Islet of Langerhans (tissue), 1 donor: ENCODE measurements at regions not wholly inside any gene's neighbourhood (a gene's known extent, or its start where the extent isn't known, plus 50 kb on each side); places are given as distances from the start of the nearest gene placed in this dataset.
"Not testable (repeated sequence)": the region's sequence is repeated elsewhere in the genome, so short reads cannot be mapped to it uniquely, and the experiment has no call there.

Source experiments
- FAIRE-seq: peaks from one replicate; lab custom pipeline; 2011; peaks lifted over from hg19 to GRCh38; lab: Jason Lieb, UNC

DNA sequence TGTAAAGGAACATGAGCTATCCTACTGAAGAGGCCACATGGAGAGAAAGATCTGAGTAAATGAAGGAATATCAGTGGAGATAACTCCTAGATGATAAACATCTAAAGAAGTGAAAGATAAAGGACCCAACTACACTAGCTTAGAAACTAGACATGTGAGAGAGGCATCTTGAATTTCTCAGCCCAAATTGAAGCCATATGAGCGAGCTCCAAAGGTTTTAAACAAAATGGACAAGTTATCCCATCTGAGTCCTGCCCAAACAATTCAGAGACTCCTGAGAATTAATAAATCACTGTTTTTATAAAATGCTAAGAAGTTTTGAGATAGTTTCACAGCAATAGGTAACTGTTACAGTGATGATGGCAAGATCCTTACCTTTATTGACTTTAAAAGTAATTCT lies 438.9 kb downstream of the NAV3 start:
- no peak for FAIRE-seq

DNA sequence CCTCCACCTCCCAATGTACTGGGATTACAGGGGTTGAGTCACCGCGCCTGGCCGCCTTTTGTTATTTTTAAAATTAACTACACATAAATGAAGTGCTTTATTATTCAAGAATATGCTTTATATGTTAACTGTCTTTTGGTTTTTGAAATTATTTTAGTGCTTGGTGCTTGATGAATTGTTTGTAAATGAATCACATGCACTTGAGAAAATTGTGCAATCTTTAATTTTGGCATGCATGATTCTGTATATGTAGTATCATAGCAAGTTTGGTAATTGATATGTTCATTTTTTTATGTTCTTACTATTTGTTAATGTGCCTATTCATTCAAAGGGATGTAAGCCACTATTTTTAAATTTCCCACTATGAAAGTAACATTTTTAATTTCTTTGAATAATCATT lies 440.9 kb downstream of the NAV3 start:
- FAIRE-seq: no peak

DNA sequence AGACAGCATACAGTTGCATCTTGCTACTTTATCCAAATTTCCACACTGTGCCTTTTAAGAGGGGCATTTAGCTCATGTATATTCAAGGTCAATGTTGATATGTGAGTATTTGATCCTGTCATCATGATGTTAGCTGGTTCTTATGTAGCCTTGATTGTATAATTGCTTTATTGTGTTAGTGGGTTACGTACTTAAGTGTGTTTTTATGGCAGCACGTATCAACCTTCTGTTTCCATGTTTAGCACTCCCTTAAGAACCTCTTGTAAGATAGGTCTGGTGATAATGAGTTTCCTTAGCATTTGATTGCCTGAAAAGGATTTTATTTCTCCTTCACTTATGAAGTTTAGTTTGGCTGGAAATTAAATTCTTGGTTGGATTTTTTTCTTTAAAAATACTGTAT lies 445.2 kb downstream of the NAV3 start:
- FAIRE-seq: no peak

DNA sequence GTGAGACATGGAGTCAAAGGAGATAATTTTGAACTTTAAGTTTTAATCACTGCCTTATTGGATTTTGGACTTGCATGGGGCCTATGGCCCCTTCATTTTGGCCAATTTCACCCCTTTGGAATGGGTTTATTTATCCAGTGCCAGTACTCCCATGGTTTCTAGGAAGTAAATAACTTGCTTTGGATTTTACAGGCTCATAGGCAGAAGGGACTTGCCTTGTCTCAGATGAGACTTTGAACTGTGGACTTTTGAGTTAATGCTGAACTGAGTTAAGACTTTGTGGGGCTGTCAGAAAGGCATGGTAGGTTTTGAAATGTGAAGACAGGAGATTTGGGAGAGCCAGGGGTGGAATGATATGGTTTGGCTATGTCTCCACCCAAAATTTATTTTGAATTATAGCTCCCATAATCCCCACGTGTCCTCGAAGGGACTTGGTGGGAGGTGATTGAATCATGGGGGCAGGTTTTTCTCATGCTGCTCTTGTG lies 448.1 kb downstream of the NAV3 start:
- FAIRE-seq: no peak

DNA sequence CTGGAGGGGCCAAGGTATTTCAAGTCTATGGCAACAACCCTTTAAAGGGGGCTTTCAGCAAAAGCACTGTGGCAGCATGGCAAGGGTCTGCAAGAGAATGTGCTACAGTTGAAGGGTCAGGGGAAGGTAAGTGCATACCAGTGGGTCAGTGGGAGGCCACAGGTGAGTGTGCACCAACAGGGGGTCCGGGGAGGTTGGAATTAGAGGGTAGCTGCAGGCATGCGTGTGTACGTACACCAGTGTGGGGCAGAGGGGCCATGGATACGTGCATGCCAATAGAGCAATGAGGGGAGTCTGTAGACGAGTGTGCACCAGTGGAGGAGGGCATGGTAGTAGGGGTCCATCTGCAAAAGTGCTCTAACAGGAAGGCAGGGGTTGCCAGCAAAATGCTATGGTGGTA lies 448.9 kb downstream of the NAV3 start:
- no peak for FAIRE-seq

DNA sequence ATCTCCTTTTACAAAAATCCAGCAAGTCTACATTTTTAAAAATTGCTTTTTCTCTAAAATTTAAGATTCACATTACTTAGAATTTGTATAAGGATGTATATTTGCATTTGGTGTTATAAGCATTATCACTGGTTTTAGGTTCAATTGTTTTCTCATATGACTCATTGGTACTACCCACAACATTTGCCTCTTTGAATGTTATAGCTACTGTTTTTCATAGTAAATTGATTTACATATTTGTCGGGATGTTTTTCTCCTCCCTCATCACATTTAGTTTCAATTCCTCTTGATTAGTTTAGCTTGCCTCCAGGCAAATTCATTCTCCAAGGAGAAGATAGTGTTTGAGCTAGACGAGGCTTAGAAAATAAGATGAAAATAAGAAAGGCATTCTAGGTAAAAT lies 450.4 kb downstream of the NAV3 start:
- FAIRE-seq: not testable (repeated sequence)

DNA sequence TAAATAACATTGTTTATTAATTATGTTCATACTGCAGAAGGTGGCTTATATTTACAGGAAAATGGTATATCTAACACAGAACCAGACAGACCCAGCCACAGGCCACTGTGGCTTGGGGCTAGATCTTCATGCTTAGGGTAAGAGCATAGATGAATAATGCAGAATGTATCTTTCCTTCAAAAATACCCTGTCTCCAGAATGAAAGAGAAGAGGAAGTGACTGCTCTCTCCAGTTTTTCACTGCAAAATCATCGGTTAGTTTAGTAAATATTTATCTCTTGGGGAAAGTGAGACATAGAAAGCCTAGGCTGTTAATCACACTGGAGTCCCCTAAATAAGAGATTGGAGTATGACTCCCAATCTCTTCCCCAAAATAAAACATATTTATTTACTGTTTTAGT lies 453.7 kb downstream of the NAV3 start:
- FAIRE-seq: no peak

DNA sequence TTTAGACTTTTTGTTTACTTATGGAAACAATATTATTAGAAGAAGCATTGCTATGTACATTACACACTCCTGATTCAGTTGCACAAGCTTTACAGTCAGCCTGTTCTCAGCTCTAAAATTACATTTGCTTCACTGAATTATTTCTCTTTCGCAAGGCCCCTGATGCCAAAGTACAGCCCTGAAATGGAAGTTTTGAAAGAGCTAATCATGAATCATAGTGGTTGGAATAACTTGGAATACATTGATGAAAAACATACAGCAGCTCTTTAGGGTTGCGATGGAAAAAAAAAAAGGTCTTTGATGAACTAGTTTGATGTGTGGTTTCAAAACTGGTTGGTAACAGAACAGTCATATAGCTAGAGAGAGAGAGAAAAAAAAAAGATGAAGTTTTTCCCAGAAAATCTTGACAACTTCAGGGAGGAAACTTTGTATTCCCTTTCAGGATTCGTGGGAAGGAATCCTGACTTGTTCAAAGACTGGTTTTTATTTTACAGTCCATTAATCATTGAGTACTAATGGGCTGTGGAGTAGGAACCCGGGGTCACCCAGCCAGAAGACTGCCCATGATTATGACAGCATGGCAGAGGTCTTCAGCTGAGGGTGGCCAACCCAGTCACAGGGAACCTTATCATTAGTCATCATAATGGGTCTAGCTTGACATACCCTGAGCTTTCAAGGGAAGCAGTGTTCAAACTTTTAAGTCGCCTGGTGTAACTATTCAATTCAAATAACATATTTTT lies 460.1 kb downstream of the NAV3 start:
- FAIRE-seq: no peak

DNA sequence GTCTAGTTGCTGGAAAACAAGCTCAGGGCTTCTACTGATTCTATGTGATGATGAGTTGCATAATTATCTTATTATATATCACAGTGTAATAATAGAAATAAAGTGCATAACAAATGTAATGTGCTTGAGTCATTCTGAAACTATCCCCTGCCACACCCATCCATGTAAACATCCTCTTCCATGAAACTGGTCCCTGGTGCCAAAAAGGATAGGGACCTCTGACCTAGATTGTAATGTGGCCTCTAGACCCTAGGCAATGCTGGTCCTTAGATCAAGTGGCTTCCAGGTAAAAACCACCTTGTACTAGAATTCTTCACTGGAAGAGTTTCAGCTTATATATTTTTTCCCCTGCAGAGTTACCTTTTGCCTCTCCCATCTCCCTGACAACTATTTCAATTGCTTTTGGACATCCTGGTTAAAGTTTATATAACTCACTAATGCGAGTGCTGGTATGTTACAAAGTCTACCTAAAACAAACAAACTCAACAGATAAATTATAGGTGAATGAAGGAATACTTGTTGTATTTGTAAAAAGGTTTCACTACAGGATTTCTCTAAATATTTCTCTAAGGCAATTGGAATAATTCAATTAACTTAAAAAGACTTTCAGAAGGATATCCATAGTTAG lies 462.5 kb downstream of the NAV3 start:
- FAIRE-seq: no peak

DNA sequence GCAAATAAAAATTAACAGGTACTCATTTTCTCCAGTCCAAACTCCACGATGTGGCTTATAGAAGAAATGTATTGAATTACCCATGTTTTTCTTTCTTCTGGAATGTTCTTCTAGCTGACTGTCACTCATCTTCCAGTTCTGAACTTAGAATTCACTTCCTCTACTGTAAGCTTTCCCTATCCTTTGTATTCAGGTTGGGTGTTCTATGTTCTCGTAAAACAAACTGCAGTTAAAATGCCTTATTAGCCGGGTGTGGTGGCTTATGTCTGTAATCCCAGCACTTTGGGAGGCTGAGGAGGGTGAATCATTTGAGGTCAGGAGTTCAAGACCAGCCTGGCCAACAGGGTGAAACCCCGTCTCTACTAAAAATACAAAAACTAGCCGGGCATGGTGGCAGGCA lies 470.6 kb downstream of the NAV3 start:
- not testable (repeated sequence) for FAIRE-seq

DNA sequence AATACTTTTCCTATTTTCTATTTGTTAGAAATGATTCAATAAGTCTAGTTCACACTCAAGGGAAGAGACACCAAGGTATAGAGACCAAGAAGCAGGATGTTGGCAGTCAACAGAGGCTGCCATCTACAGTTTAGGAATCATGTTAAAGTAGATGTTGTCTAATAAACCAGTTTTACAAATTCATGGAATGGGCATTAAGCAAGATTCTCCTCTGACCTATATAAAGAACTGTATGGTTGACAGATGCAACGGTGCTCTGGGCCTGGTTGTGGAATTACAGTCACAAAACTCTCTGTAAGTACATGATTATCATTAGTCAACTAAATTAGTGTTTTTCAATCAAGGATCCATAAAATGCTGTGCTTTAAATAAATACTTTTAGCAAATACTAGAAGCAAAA lies 475.1 kb downstream of the NAV3 start:
- FAIRE-seq: no peak

DNA sequence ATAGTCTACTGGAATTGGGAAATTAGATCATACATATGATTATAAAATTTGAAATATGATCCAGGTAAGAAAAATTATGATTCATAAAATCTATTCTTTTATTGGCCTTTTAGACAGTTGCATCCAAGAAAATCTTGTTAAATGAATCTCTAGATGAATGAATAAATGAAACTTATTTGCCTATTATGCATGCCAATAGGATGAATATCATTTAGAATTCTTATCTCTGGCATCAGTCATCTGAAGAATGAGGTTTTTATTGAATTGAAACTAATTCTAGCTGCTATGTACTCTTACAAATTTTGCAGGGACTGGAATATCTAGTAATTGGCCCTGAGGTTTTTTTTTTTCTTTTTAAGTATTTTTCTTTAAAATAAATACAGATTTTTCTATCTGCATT lies 475.5 kb downstream of the NAV3 start:
- FAIRE-seq: no peak

DNA sequence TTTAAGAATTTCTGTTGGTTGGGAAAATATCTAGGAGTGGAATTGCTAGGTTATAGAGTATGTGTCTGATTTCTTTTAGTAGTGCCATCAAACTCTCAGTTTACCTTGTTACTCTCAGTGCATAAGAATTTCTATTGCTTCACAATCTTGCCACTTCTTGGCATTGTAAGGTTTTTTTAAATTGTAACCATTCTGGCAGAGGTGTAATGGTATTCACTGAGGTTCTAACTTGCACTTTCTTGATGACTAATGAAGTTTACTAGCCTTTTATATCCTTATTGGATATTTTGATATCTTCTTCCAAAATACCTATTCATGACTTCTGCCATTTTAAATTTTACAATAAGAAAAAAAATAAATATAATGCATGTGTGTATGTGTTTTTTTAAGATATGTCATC lies 478.0 kb downstream of the NAV3 start:
- FAIRE-seq: no peak

DNA sequence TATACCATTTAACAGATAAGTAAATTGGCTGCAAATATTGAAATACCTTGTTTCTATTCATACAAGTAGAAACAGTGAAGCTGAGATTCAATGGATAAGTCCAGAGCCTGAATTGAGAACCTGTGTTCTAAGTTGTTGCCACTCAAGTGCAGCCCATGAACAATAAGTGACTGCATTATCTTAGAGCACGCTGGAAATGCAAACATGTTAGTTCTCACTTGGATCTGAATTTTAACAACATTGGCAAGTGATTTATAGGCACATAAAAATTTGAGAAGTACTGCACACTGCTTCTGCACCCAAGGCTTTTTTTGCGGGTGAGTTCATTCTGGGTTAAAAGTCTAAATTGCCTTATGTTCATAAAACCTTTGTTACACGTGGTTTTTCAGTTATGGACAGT lies 484.3 kb downstream of the NAV3 start:
- FAIRE-seq: no peak

DNA sequence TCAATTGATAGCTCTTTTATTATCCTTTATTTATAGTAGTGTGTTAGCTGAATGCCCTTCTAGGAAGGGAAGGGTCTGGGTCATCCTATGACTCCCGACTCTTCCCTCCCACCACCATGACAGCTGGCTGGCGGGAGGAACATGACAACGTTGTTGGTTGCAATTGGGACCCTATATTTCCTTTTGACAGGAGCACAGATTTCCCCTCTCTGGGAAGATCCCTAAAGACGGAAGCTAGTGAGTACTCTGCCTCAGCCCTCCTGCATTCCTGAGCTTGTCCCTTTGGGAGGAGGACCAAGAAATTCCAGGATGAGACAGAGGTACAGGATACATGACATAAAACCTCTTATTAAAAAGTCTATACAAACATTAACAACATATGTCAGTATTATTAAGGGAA lies 485.4 kb downstream of the NAV3 start:
- FAIRE-seq: no peak

DNA sequence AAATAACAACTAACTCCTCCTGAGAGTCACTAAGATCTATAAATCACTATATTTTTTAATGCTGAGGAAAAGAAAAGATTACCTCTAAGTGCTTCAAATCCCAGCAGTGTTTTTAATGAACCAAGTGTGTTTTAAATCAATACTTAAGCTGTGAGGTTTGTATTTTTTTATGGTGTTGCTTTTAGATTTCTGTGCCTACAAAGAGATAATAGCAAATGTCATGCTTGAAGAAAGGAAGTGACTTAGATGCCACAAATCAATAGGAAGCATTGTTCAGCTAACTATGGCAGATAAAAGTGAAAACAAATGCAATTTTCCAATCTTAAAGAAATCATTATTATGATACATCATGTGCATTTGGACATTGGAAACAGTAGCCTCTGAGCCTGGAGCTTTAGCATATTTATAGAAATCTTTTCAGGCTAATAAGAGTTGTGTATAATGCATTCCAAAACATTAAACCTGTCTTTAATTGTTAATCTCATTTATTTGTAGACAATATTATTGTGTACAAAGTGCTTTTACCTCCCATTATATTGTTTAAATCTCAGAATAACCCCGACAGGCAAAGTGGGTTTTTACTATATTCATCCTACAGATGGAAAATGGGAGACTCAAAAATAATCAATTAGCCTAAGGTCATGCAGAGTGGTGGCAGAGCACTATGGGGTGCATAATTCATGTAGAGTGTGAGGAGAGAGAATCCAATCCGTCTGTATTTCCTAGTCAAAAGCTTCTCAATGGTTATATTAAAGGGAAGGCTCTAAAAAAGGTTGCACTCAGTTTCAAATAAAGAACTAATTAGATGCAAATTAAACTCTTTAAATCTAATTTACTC lies 486.2 kb downstream of the NAV3 start:
- FAIRE-seq: no peak

DNA sequence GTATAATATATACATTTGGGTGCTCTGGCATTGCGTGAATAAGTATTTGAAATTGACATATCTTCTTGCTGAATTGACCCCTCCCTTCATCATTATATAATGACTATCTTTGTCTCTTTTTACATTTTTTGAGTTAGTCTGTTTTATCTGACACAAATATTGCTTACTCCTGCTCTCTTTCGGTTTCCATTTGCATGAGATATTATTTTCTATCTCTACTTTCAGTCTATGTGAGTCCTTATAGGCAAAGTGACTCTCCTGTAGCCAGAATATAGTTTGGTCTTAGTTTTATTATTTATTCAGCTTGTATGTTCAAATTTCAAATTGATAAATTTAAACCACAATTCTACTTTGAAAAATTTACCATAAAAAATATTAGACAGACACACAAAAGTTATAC lies 491.0 kb downstream of the NAV3 start:
- no peak for FAIRE-seq

DNA sequence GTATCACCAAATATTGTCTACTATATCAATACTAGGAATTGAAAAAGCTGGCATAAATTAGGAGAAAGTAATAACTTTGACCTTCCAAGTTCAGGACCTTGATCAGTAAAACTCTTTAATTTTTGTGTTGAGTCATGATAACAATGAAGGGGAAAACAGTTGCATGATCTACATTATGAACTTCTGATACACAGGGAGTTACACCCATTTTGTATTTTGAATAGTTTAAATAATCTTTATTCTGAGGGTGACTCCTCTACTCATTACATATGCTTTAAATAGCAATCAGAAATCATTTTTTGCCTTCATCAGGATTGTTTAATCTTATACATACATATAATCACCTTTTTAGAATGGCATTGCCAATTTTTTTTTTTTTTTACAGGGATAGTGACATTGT lies 492.5 kb downstream of the NAV3 start:
- no peak for FAIRE-seq

DNA sequence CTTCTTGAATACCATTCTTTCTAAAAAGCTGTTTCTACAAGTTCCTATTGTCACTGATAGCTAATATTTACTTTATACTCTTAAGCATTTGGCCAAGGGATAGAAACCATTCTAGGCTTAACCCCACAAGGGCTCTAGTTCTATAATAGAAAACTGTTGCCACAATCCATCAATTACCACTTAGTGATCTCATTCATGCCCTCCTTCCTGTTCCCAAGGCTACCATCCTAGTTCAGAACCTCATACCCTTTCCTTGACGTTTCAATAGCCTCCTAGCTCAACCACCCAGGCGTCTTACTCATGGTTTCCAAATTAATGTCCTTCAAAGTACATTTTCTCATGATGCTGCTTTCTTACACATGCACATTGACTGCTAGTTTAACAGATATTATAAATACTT lies 493.5 kb downstream of the NAV3 start:
- no peak for FAIRE-seq

DNA sequence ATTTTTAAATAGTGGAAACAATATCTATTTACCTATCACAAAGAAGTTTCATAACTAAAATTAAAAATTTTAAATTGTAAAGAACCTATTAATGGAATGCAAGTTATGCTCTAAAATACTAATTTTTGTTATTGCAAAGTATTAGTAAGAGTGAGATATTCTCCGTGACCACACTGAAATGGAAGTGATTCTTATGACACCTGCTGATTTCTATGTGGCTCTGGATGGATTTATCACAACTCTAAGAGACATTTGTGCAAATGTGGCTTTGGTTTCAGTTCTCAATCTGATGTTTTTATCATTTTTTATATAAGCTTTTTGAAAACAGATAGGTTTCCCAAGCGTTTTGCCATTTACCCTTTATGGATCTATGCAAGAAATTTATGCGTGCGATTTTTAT lies 497.8 kb downstream of the NAV3 start:
- no peak for FAIRE-seq

DNA sequence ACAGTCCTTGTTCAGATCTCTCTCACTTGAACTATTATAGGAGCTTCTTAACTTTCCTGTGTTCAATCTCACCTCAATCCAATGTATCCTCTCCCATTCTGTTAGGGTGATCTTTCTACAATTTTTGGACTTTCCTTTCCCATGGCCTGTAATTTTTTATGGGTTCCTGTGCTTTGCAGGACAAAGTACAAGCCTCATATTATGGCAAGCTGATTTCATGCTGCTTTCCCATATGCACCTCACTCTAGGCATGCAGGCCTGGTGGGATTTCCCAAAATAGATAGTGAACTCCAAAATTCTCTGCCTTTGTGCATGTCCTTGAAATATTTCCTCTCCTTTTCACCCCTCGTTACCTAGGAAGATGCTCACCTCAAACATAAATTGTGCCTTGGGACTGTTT lies 499.4 kb downstream of the NAV3 start:
- FAIRE-seq: no peak

DNA sequence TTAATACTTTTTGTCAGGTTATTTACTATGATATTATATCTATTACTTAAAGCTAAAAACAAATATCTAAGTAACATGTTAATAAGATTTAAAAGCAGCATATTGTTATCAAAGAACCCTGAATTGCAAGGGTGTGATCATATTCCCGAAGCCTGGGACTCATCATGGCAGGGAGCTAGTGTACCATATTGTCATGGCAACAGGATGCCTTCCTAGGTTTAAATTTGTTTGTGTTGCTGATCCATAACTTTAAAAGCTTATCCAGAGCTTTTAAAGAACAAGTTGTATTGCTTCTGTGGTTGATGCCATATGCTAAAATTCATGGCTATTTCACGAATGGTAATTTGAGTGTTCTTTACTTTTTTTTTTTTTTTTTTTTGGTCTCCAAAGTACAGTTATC lies 500.5 kb downstream of the NAV3 start:
- no peak for FAIRE-seq

DNA sequence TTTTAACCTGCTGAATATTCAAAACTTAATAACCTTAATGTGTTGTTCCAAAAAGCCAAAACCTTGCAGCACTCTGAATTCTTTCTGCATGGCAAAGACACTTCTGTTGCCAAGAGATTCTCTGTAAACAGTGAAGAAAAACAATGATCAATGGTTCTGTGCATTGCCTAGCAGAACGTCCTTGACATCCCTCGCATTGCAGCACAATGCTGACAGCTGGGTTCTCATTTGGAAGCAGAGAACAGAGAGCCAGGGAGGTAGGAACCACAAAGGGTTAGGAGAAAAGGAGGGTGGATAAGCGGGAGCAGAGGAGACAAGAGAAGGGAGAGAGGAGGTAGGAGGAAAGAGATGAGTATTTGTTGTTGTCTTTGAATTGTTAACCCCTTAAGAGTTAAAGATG lies 501.1 kb downstream of the NAV3 start:
- FAIRE-seq: no peak
